ENCODE measurements at regions not wholly inside any gene's neighbourhood (a gene's known extent, or its start where the extent isn't known, plus 50 kb on each side); places are given as distances from the start of the nearest gene placed in this dataset.

DNA sequence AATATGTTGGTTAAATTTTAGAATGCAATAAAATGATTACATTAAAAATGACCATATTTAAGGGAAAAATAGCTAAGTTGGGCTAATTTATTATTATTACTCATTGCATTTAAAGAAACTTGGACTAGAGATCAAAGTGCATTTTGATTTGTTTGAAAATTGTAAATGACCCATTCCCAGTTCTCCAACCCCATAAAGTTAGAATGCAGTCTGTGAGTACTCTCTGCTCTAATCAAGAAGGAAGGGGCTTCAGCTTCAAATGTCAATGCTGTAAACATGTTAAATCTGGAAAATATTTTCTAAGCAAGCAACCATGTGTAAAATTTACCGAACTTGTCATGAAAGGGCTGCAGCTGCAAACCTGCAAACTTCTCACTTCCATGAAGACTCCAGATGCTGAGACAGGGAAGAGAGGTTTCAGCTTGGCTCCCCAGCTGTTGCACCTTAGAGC is 232.7 kb downstream of the TTLL7 start:
- TF ChIP-seq, protein P1, sequence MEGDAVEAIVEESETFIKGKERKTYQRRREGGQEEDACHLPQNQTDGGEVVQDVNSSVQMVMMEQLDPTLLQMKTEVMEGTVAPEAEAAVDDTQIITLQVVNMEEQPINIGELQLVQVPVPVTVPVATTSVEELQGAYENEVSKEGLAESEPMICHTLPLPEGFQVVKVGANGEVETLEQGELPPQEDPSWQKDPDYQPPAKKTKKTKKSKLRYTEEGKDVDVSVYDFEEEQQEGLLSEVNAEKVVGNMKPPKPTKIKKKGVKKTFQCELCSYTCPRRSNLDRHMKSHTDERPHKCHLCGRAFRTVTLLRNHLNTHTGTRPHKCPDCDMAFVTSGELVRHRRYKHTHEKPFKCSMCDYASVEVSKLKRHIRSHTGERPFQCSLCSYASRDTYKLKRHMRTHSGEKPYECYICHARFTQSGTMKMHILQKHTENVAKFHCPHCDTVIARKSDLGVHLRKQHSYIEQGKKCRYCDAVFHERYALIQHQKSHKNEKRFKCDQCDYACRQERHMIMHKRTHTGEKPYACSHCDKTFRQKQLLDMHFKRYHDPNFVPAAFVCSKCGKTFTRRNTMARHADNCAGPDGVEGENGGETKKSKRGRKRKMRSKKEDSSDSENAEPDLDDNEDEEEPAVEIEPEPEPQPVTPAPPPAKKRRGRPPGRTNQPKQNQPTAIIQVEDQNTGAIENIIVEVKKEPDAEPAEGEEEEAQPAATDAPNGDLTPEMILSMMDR (IDR thresholded peaks at IDR 0.05) = no peak
- TF ChIP-seq POLR2A (IDR thresholded peaks at IDR 0.05) = no peak
- TF ChIP-seq POLR2AphosphoS5 (IDR thresholded peaks at IDR 0.05) = no peak
- Histone ChIP-seq H3K4me3 (no peak overlapping the region), H3K27me3 (no peaks in the 10 kb centered on the region), H3K9me3 (no peaks in the 10 kb centered on the region), H3K4me1 (no peaks in the 10 kb centered on the region), H3K27ac (no peak overlapping the region), H3K36me3 (no peaks in the 10 kb centered on the region)
- intact Hi-C loops (cut with DNase I; ENCODE audit: low total_unique reads) = loop anchor here (5.0 kb wide), 1 partner anchor 1029 kb away; no protein-coding TSS in a partner anchor
- DNase-seq (ENCODE audit: low spot score in 2 of 2) = no peak

DNA sequence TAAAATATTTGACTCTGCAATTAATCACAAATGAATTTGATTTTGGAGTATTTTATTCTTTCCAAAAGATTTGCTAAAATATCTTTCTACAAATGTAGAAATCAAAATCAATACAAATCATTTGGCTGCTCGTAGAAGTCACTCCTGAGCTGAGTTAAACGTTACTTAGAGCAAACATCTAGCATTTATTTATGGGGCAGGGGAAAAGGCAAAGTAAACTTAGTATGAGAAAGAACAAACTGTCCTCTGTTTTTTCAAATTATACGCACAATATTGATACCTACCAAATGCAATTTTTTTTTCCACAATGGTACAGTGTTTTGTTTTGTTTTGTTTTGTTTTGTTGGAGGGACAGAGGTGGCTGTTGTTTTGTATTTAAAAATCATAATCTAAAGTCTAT is 233.8 kb downstream of the TTLL7 start:
- H3K27ac ChIP-seq = no peak overlapping the region
- DNase-seq (ENCODE audit: low spot score in 2 of 2) = no peak
- no peak for TF ChIP-seq POLR2A (IDR thresholded peaks at IDR 0.05)
- no peak for TF ChIP-seq POLR2AphosphoS5 (IDR thresholded peaks at IDR 0.05)
- TF ChIP-seq, protein P1 (IDR thresholded peaks at IDR 0.05) = no peak
- H3K27me3 ChIP-seq = no peaks in the 10 kb centered on the region
- intact Hi-C loops (cut with DNase I; ENCODE audit: low total_unique reads) = loop anchor here (5.0 kb wide), 1 partner anchor 1028 kb away; no protein-coding TSS in a partner anchor
- H3K9me3 ChIP-seq = no peaks in the 10 kb centered on the region
- H3K36me3 ChIP-seq = no peaks in the 10 kb centered on the region
- H3K4me1 ChIP-seq = no peaks in the 10 kb centered on the region
- no peak overlapping the region for H3K4me3 ChIP-seq

DNA sequence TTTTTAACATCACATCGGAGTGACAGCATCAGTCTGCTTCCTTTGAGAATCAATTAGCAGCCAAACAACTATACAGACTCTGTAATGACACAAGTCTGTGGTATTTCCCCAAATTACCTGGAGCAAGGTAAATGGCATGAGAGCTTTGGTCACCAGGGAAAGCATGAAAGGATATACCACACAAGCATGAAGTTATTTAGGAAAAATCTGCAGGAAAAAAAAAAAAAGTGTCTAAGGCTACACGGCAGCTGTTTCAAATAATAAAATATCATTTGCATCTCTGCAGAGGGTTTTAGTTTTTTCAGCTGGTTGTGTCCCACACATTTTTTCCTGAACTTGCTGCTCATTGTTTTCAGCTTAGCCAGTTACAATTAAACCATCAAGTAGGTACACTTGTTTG is 234.7 kb downstream of the TTLL7 start:
- Histone ChIP-seq H3K27me3 (no peaks in the 10 kb centered on the region), H3K36me3 (no peaks in the 10 kb centered on the region), H3K27ac (no peak overlapping the region), H3K4me3 (no peak overlapping the region), H3K9me3 (no peaks in the 10 kb centered on the region), H3K4me1 (no peaks in the 10 kb centered on the region)
- no peak for DNase-seq (ENCODE audit: low spot score in 2 of 2)
- intact Hi-C loops (cut with DNase I; ENCODE audit: low total_unique reads) = no loop called here
- TF ChIP-seq, protein P1 (IDR thresholded peaks at IDR 0.05) = no peak
- TF ChIP-seq POLR2A (IDR thresholded peaks at IDR 0.05) = no peak
- no peak for TF ChIP-seq POLR2AphosphoS5 (IDR thresholded peaks at IDR 0.05)

- Histone ChIP-seq H3K27ac (no peak overlapping the region), H3K27me3 (no peaks in the 10 kb centered on the region), H3K36me3 (no peaks in the 10 kb centered on the region), H3K4me1 (no peaks in the 10 kb centered on the region), H3K4me3 (no peak overlapping the region), H3K9me3 (no peaks in the 10 kb centered on the region)
- TF ChIP-seq, protein P1 (IDR thresholded peaks at IDR 0.05) = no peak
- TF ChIP-seq POLR2AphosphoS5 (IDR thresholded peaks at IDR 0.05) (no peak), POLR2A (IDR thresholded peaks at IDR 0.05) (no peak)
- no peak for DNase-seq (ENCODE audit: low spot score in 2 of 2)
- intact Hi-C loops (cut with DNase I; ENCODE audit: low total_unique reads) = no loop called here
Measured at GRCh38 chr1:83763361-83764095, 235.4 kb downstream of the TTLL7 start.

- H3K4me1 ChIP-seq = no peaks in the 10 kb centered on the region
- H3K36me3 ChIP-seq = no peaks in the 10 kb centered on the region
- no peaks in the 10 kb centered on the region for H3K9me3 ChIP-seq
- TF ChIP-seq POLR2AphosphoS5 (IDR thresholded peaks at IDR 0.05) = no peak
- TF ChIP-seq, protein P1 (IDR thresholded peaks at IDR 0.05) = no peak
- no peak for TF ChIP-seq POLR2A (IDR thresholded peaks at IDR 0.05)
- no peak overlapping the region for H3K4me3 ChIP-seq
- intact Hi-C loops (cut with DNase I; ENCODE audit: low total_unique reads) = no loop called here
- no peak for DNase-seq (ENCODE audit: low spot score in 2 of 2)
- no peaks in the 10 kb centered on the region for H3K27me3 ChIP-seq
- H3K27ac ChIP-seq = no peak overlapping the region
Measured at GRCh38 chr1:83762416-83762815, 236.5 kb downstream of the TTLL7 start.
